HL-60 (cell line): ENCODE measurements at regions not wholly inside any gene's neighbourhood (a gene's known extent, or its start where the extent isn't known, plus 50 kb on each side); places are given as distances from the start of the nearest gene placed in this dataset.

ENCODE experiments used
- GABPA ChIP-seq: IDR thresholded peaks from 2 replicates; pipeline ENCODE4 v1.6.1; 2012; ENCODE audit warnings: low read depth
- POLR2AphosphoS5 ChIP-seq: IDR thresholded peaks from 2 replicates; pipeline ENCODE4 v1.6.1; 2012; ENCODE audit warnings: low read depth
- SPI1 ChIP-seq: IDR thresholded peaks from 2 replicates; pipeline ENCODE4 v1.6.1; 2012; ENCODE audit warnings: low read depth, mild to moderate bottlenecking, borderline replicate concordance
- TF ChIP-seq, protein P1 (sequence below): IDR thresholded peaks from one replicate; pipeline ENCODE4 v1.5.1; 2011; ENCODE audit warnings: low read length, control low read depth, inconsistent platforms; ENCODE audit not compliant: insufficient read depth
- TF ChIP-seq, protein P2 (sequence below): IDR thresholded peaks from 2 replicates; pipeline ENCODE4 v1.6.1; 2012; ENCODE audit warnings: low read depth; ENCODE audit not compliant: insufficient replicate concordance

- TF ChIP-seq, protein P1, sequence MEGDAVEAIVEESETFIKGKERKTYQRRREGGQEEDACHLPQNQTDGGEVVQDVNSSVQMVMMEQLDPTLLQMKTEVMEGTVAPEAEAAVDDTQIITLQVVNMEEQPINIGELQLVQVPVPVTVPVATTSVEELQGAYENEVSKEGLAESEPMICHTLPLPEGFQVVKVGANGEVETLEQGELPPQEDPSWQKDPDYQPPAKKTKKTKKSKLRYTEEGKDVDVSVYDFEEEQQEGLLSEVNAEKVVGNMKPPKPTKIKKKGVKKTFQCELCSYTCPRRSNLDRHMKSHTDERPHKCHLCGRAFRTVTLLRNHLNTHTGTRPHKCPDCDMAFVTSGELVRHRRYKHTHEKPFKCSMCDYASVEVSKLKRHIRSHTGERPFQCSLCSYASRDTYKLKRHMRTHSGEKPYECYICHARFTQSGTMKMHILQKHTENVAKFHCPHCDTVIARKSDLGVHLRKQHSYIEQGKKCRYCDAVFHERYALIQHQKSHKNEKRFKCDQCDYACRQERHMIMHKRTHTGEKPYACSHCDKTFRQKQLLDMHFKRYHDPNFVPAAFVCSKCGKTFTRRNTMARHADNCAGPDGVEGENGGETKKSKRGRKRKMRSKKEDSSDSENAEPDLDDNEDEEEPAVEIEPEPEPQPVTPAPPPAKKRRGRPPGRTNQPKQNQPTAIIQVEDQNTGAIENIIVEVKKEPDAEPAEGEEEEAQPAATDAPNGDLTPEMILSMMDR, result no peak
- no peak for TF ChIP-seq POLR2AphosphoS5
- TF ChIP-seq, protein P2, sequence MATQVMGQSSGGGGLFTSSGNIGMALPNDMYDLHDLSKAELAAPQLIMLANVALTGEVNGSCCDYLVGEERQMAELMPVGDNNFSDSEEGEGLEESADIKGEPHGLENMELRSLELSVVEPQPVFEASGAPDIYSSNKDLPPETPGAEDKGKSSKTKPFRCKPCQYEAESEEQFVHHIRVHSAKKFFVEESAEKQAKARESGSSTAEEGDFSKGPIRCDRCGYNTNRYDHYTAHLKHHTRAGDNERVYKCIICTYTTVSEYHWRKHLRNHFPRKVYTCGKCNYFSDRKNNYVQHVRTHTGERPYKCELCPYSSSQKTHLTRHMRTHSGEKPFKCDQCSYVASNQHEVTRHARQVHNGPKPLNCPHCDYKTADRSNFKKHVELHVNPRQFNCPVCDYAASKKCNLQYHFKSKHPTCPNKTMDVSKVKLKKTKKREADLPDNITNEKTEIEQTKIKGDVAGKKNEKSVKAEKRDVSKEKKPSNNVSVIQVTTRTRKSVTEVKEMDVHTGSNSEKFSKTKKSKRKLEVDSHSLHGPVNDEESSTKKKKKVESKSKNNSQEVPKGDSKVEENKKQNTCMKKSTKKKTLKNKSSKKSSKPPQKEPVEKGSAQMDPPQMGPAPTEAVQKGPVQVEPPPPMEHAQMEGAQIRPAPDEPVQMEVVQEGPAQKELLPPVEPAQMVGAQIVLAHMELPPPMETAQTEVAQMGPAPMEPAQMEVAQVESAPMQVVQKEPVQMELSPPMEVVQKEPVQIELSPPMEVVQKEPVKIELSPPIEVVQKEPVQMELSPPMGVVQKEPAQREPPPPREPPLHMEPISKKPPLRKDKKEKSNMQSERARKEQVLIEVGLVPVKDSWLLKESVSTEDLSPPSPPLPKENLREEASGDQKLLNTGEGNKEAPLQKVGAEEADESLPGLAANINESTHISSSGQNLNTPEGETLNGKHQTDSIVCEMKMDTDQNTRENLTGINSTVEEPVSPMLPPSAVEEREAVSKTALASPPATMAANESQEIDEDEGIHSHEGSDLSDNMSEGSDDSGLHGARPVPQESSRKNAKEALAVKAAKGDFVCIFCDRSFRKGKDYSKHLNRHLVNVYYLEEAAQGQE, result no peak
- TF ChIP-seq GABPA, result no peak
- no peak for TF ChIP-seq SPI1
Measured at GRCh38 chr18:24862201-24862816, 401.9 kb downstream of the HRH4 start.
